ENCODE measurements at regions not wholly inside any gene's neighbourhood (a gene's known extent, or its start where the extent isn't known, plus 50 kb on each side); places are given as distances from the start of the nearest gene placed in this dataset.

GRCh38 chr4:181249031-181249430 is 994.2 kb upstream of the TENM3 start:
- 31 to 37% methylated on average over 4 of the region's 4 CpGs for WGBS, 2 donors
- no peaks in the 10 kb centered on the region for H3K36me3 ChIP-seq
- no peak for TF ChIP-seq CTCF (IDR thresholded peaks at IDR 0.05)
- H3K4me3 ChIP-seq: no peak overlapping the region
- intact Hi-C loops (cut with DNase I): no loop called here
- DNase-seq (no peak), ATAC-seq (no peak)
- no peak overlapping the region for H3K27ac ChIP-seq
- peaks cover 0 to 3% (median 0%) of the 10 kb centered on the region in 11 donors for H3K9me3 ChIP-seq
- H3K4me1 ChIP-seq: no peaks in the 10 kb centered on the region
- no peaks in the 10 kb centered on the region for H3K27me3 ChIP-seq

DNA sequence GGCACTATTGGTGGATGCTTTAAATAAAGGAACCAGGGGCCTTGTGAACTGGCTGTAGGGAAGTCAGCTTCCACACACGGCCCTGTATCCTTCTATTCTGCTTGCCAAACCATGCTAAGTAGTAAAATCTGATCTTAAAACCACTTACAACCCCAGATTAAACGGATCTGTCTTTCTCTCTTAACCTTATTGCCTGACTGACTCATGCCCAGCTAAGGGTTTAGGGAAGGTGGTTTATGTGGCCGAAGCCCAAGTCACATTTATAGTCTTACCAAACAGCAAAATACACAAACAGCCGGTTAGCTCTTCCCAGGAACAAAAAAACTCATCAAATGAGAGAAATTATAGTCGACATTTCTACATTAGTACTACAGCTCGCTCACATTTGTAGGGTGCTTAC is 988.4 kb upstream of the TENM3 start:
- ATAC-seq (no peak), DNase-seq (no peak)
- Histone ChIP-seq H3K36me3 (no peaks in the 10 kb centered on the region), H3K4me3 (no peak overlapping the region), H3K4me1 (no peaks in the 10 kb centered on the region), H3K27me3 (no peaks in the 10 kb centered on the region), H3K27ac (no peak overlapping the region), H3K9me3 (no peaks in the 10 kb centered on the region)
- WGBS, 2 donors: 74 to 80% methylated on average over 6 of the region's 6 CpGs
- TF ChIP-seq CTCF (IDR thresholded peaks at IDR 0.05): no peak
- intact Hi-C loops (cut with DNase I): no loop called here

DNA sequence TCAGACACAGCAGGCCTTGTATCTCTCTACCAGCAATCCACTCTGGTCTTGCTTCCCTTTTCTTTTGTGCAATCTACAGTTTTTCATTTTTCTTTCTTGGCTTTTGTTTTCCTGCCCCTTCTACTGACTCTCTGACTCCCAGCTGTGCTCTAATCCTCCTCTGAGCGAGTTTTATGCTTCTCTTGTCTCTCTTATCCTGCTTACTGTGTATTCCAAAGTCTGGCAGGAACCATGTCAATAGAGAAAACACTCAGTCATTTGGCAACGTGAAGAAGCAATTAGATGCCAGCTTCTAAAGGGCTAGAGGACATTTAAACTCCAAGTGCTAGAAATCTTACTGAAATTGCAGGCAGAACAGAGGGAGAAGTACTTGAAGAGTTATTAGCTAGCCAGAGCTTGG is 984.6 kb upstream of the TENM3 start:
- WGBS, 2 donors: 6 to 8% methylated on average over 2 of the region's 2 CpGs
- intact Hi-C loops (cut with DNase I): no loop called here
- DNase-seq (no peak), ATAC-seq (no peak)
- no peaks in the 10 kb centered on the region for H3K27me3 ChIP-seq
- no peak overlapping the region for H3K4me3 ChIP-seq
- no peak overlapping the region for H3K27ac ChIP-seq
- no peak for TF ChIP-seq CTCF (IDR thresholded peaks at IDR 0.05)
- no peaks in the 10 kb centered on the region for H3K4me1 ChIP-seq
- no peaks in the 10 kb centered on the region for H3K36me3 ChIP-seq
- H3K9me3 ChIP-seq: no peaks in the 10 kb centered on the region

- Histone ChIP-seq H3K27me3 (no peaks in the 10 kb centered on the region), H3K36me3 (no peaks in the 10 kb centered on the region), H3K4me3 (no peak overlapping the region), H3K27ac (no peak overlapping the region), H3K9me3 (no peaks in the 10 kb centered on the region), H3K4me1 (no peaks in the 10 kb centered on the region)
- DNase-seq (no peak), ATAC-seq (no peak)
- WGBS, 2 donors: 63 to 72% methylated on average over 4 of the region's 4 CpGs
- intact Hi-C loops (cut with DNase I): no loop called here
- TF ChIP-seq CTCF (IDR thresholded peaks at IDR 0.05): no peak
Observed at GRCh38 chr4:181259081-181259709, 984.0 kb upstream of the TENM3 start.
